Pancreas (tissue), 10 donors: ENCODE measurements at regions not wholly inside any gene's neighbourhood (a gene's known extent, or its start where the extent isn't known, plus 50 kb on each side); places are given as distances from the start of the nearest gene placed in this dataset.

Experiments
- ATAC-seq, 4 donors: fragments of 200-7000 bp; cut with Tn5 transposase; one replicate each; pipeline versions ENCODE4 v1.8.0 to v1.9.1; 2020; ENCODE audit warnings: mild to moderate bottlenecking in 4 of 4, moderate library complexity in 4 of 4
- DNase-seq, 6 donors: peaks; one replicate each; pipeline ENCODE4 v3.0.0-alpha.2; 2020
- FAIRE-seq: peaks from 2 replicates; lab custom pipeline; 2012; peaks lifted over from hg19 to GRCh38; lab: Jason Lieb, UNC
- H3K27ac ChIP-seq, 4 donors: fragments of 200-600 bp; sonication (generic); 1 replicate in 3 of 4; 2 replicates in 1 of 4; pipeline versions ENCODE4 v1.5.0 to v1.8.0; 2020
- H3K27me3 ChIP-seq, 4 donors: fragments of 200-600 bp; one replicate each; pipeline ENCODE4 v1.8.0; 2021
- H3K36me3 ChIP-seq, 3 donors: fragments of 200-600 bp; sonication (generic) in 1 of 3; one replicate each; pipeline versions ENCODE4 v1.5.0 to v1.8.0; 2020 to 2021
- H3K4me1 ChIP-seq, 3 donors: fragments of 200-600 bp; one replicate each; pipeline ENCODE4 v1.8.0; 2021
- H3K4me3 ChIP-seq, 4 donors: fragments of 200-600 bp; sonication (generic) in 2 of 4; one replicate each; pipeline versions ENCODE4 v1.5.0 to v1.8.0; 2020 to 2021
- H3K9me3 ChIP-seq, 4 donors: fragments of 200-600 bp; one replicate each; pipeline ENCODE4 v1.8.0; 2021
- WGBS, 2 donors: extraction: QIAGEN DNeasy Blood & Tissue Kit; methylation state at CpG; one replicate each; pipeline ENCODE4 v1.1.7; 2013; 5-methylcytosine and 5-hydroxymethylcytosine counted together
- intact Hi-C, 3 donors: fragments of 100-400 bp; cut with DNase I; formaldehyde crosslinking; loops; one replicate each; pipeline versions ENCODE4 v1.11.1 to v1.14.2; 2022
- TF ChIP-seq, protein P1 (sequence below), 4 donors: fragments of 200-600 bp; sonication (generic) in 3 of 4; IDR thresholded peaks; one replicate each; pipeline versions ENCODE4 v1.5.0 to v1.8.0; 2021; ENCODE audit warnings: antibody characterized with exemption in 4 of 4
- donor health status: healthy with polysubstance abuse.
- donor health status: DM: no; HTN: no; CAD: no; lungs with moderate emphysema.
- donor health status: DM: no; HTN: no; CAD: no.
- donor health status: control.
- donor health status: control.
- donor health status: Bipolar disorder and iron deficiency.
- donor health status: DM: yes; HTN: yes; CAD: no.
- donor health status: DM: no; HTN: no; CAD: no.
- donor health status: DM: no; HTN: no; CAD: no.
- donor health status: DM: yes; HTN: yes; CAD: no.

DNA sequence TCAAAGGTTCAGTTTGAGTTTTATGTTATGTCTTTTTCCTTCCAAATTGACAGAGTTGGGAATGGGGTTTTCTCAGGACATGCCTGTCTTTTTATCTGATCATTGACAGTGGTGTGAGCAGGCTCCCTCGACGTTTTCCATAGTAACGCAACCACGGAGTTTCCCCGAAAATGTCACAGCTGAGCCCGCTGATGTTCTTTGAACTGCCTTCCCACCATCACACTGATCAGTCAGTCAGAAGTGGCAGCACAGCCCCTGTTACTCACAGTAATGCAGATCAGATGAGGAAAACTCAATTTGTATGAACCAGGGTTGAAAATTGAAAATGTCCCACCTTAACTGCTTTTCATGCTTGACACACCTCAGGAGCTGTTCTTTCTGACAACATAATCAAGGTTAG lies 210.4 kb downstream of the NECTIN3 start:
- H3K4me3 ChIP-seq = no peak overlapping the region
- WGBS, 2 donors = 25 to 32% methylated on average over 6 of the region's 6 CpGs
- DNase-seq = no peak
- H3K36me3 ChIP-seq = no peaks in the 10 kb centered on the region
- no peak for FAIRE-seq
- no peak overlapping the region for H3K27ac ChIP-seq
- no peaks in the 10 kb centered on the region for H3K27me3 ChIP-seq
- peak in 1 of 4 donors; percentile 27 for ATAC-seq
- intact Hi-C loops = no loop called here
- TF ChIP-seq, protein P1, sequence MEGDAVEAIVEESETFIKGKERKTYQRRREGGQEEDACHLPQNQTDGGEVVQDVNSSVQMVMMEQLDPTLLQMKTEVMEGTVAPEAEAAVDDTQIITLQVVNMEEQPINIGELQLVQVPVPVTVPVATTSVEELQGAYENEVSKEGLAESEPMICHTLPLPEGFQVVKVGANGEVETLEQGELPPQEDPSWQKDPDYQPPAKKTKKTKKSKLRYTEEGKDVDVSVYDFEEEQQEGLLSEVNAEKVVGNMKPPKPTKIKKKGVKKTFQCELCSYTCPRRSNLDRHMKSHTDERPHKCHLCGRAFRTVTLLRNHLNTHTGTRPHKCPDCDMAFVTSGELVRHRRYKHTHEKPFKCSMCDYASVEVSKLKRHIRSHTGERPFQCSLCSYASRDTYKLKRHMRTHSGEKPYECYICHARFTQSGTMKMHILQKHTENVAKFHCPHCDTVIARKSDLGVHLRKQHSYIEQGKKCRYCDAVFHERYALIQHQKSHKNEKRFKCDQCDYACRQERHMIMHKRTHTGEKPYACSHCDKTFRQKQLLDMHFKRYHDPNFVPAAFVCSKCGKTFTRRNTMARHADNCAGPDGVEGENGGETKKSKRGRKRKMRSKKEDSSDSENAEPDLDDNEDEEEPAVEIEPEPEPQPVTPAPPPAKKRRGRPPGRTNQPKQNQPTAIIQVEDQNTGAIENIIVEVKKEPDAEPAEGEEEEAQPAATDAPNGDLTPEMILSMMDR (IDR thresholded peaks at IDR 0.05) = no peak
- no peaks in the 10 kb centered on the region for H3K9me3 ChIP-seq
- H3K4me1 ChIP-seq = no peaks in the 10 kb centered on the region

- ATAC-seq (no peak), FAIRE-seq (no peak)
Measured at GRCh38 chr3:111283165-111283564, 211.5 kb downstream of the NECTIN3 start.

GRCh38 chr3:111284503-111285183 lies 213.0 kb downstream of the NECTIN3 start:
- 70 to 74% methylated on average over 4 of the region's 4 CpGs for WGBS, 2 donors
- Histone ChIP-seq H3K4me3 (no peak overlapping the region), H3K4me1 (no peaks in the 10 kb centered on the region), H3K27me3 (no peaks in the 10 kb centered on the region), H3K9me3 (no peaks in the 10 kb centered on the region), H3K27ac (no peak overlapping the region), H3K36me3 (no peaks in the 10 kb centered on the region)
- DNase-seq (no peak), ATAC-seq (no peak), FAIRE-seq (no peak)
- intact Hi-C loops = no loop called here
- TF ChIP-seq, protein P1 (IDR thresholded peaks at IDR 0.05) = no peak

More at GRCh38 chr3:111283165-111283564, 211.5 kb downstream of the NECTIN3 start:
- DNase-seq = no peak
- Histone ChIP-seq H3K27me3 (no peaks in the 10 kb centered on the region), H3K9me3 (no peaks in the 10 kb centered on the region), H3K36me3 (no peaks in the 10 kb centered on the region), H3K4me3 (no peak overlapping the region), H3K27ac (no peak overlapping the region), H3K4me1 (no peaks in the 10 kb centered on the region)
- intact Hi-C loops = no loop called here
- WGBS, 2 donors = 48 to 58% methylated on average over 4 of the region's 4 CpGs
- TF ChIP-seq, protein P1 (IDR thresholded peaks at IDR 0.05) = no peak

DNA sequence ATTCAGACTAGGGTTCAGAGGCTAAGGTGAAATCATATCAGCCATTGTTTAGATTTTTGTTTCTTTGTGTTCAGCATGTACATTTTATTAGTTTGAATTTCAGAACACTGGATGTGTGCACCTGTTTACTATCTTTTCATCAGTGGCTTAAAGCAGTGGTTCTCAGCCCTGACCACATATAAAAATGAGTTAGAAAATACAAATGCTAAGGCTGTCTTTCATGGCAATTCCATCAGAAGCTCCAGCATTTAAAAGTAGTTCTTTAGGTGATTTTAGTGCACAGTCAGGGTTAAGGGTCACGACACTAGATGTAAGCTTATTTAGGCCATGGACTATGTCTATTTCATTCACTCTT lies 213.5 kb downstream of the NECTIN3 start:
- Histone ChIP-seq H3K9me3 (no peaks in the 10 kb centered on the region), H3K4me3 (no peak overlapping the region), H3K4me1 (no peaks in the 10 kb centered on the region), H3K27me3 (no peaks in the 10 kb centered on the region), H3K36me3 (no peaks in the 10 kb centered on the region), H3K27ac (no peak overlapping the region)
- intact Hi-C loops = no loop called here
- no peak for ATAC-seq
- DNase-seq = no peak
- WGBS, 2 donors = 70 to 91% methylated on average over 1 of the region's 1 CpG
- TF ChIP-seq, protein P1 (IDR thresholded peaks at IDR 0.05) = no peak
- FAIRE-seq = no peak

GRCh38 chr3:111285694-111286093 lies 214.1 kb downstream of the NECTIN3 start:
- no peak for DNase-seq
- ATAC-seq = peak in 1 of 4 donors; percentile 16
- intact Hi-C loops = no loop called here
- Histone ChIP-seq H3K4me1 (no peaks in the 10 kb centered on the region), H3K9me3 (no peaks in the 10 kb centered on the region), H3K27ac (no peak overlapping the region), H3K4me3 (no peak overlapping the region), H3K27me3 (no peaks in the 10 kb centered on the region), H3K36me3 (no peaks in the 10 kb centered on the region)
- FAIRE-seq = no peak
- TF ChIP-seq, protein P1 (IDR thresholded peaks at IDR 0.05) = no peak
- 43% methylated on average over 4 of the region's 4 CpGs for WGBS, 2 donors
